IPS-NIHi11 (cell line): ENCODE measurements at regions not wholly inside any gene's neighbourhood (a gene's known extent, or its start where the extent isn't known, plus 50 kb on each side); places are given as distances from the start of the nearest gene placed in this dataset.

Experiments used
- DNase-seq: peaks from one replicate; pipeline ENCODE4 v3.0.0; 2012; ENCODE audit warnings: mixed read lengths, low spot score

DNA sequence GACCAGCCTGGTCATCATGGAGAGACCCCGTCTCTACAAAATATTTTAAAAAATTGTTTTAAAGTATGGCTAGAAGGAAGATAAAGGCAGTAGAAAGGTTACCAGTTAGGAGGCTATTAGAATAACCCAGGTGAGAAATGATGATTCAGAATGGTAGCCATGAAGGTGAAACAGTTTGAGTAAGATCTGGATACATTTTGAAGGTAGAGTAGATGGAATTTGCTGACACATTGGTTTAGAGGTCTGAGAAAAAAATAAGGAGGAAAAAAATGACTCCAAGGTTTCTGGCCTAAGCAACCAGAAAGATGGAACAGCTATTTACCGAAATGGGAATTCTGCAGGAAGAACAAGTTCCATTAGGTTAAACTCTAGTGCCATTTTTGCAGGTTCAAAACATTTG is 167.9 kb upstream of the TAB2 start:
- DNase-seq, result no peak

DNA sequence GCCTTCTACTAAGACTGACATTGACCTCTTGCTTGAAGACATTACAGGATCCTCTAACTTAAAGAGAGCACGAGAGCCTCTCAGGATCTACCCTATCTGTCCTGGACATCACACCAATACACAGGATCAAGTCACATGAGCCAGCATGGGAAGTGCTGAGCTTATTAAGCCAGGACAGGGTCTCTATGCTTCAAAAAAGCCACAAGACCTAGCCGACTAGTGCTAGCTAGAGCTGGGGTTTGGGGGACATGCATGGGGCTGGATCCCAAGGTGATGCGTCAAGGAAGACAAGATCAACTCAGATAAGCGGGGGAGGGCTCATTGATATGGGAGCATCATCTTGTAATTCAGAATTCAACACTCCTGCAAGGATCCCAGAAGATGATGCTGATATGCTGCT is 167.2 kb upstream of the TAB2 start:
- DNase-seq, result no peak

DNA sequence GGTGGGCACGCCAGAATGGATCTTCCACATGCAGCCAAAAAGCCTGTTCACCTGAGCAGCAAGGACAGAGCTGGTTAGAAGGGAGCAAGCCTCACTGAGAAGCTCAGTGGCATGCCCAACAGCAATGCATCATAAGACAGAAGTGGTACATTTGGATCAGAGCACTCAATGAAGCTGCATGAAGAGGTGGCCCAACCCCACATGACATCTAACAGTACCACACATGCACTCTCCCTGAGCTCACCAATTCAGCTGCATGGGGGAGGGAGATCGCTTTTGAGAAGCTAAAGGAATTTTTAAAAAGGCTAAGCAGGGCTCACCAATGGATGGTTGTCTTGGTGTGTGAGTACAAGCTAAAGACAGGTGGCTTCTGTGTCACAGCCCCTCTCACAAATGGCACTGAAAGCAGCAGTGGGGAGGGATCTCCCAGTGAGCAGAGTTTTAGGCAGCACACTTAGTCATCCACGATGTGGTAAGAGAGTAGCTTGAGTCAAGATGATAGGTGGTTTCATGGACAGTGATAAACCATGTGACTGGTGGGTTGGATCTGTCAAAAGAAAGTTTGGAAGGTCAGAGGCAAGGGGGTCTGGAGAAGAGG is 166.6 kb upstream of the TAB2 start:
- DNase-seq, result no peak

DNA sequence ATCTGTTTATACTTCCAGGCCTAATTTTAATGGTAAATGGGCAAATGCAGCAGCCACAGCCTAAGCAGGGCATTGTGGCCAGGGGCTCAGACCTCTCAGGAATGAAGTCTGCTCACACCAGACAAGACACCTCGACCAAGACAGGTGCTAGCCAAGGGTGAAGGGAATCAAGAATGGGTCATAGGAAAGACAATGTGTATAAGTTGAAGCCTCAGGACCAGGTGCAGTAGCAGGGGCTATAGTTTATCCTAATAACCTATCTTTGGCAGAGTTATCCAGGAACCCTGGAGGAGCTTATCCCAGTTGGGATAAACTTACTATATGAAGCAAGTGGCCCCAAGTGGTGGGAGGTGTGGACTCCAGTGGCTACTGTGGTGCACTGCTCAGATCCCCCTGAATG is 165.0 kb upstream of the TAB2 start:
- DNase-seq, result no peak

DNA sequence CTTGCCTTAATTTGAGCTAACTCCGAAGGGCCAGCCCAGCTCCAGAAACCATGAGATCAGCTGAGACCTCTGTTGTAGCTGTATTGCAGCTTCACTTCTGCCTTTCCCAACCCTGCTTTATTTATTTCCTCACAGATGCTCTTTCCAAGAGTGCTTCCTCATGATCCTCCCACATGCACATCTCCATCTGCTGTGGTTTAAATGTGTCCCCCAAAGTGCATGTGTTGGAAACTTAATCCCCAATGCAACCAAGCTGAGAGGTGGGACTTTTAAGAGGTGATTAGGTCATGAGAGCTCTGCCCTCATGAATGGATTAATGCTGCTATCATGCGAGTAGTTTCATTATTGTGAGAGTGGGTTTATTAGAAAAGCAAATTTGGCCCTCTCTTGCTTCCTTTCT is 164.4 kb upstream of the TAB2 start:
- DNase-seq, result no peak

- no peak for DNase-seq
Observed at GRCh38 chr6:149153693-149154092, 163.8 kb upstream of the TAB2 start.

DNA sequence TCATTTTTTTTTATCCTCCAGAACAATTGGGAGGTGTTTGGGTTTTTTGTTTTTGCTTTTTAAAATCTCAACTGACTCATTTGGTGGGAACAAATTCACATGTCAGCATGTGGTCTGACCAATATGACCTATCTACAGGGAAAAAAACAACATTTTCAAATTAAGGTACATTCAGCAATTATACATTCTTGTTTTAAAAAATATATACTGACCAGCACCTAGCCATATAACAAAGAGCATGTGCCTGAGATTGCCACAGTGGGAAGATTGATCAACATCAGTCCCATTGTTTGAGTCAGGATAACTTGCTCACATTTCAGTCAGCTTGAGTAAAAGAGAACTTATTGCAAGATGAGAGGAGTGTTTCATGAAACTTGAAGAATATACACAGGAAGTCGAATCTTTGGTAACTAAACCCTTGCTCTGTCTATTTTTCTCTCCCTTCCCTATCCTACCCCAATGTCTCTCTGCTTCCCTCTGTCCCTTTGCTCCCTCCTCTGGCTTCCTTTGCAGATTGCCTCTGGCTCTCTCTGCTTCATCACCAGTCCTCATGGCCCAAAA is 163.2 kb upstream of the TAB2 start:
- DNase-seq, result no peak

DNA sequence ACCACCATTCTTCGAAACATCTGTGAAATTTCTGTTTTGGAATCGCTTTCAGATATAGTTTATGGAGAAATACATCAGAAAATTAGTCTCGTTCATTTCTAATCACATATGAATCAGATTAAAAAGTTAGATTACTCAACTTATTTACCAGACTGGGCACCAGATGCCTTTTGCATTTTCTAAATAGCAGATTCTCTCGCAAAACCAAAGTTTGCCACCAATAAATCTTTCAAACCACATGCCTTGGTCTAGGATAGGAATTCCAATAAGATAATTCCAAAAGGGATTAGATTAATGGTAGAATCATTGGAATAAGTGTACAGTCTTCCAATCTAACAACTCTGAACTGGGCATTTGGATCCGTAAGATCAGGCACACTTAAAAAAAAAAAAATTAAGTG is 160.4 kb upstream of the TAB2 start:
- DNase-seq, result no peak

DNA sequence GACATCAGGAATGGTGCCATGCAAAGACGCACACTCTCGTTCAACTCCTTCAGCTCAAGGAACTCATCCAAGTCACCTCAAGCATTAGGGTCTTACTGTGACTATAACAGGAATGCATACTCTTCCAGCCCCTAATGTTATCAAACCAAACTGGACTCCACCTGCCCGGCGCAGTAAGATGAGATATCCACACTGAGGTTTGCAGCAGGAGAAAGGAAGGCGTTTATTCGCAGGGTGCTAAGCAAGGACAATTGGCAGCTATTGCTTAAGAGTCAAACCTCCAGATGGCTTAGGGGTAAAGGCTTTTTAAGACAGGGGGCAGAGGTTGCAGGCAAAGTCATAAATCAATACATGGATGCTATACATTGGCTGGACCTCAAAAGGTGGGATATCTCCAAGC is 159.4 kb upstream of the TAB2 start:
- no peak for DNase-seq

DNA sequence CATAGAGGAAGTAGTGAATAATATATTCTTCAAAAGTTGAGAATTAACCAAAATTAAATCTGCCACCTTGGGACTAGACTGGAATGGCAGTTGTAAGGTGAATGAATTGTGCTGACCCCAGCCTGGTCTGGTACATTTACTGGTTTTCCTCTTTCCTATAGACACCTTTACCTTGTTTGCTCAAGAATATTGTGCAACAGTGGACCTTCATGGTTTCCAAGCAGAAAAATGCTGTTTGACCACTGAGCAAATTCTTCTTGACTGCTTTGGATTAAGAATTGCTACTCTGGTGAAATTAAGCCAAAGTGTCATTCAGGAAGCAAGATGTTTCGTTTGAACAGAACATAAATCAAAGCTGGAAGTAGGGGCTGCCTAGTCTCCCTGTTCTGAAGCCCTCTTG is 156.6 kb upstream of the TAB2 start:
- DNase-seq, result no peak

- DNase-seq, result no peak
Observed at GRCh38 chr6:149162924-149163323, 154.6 kb upstream of the TAB2 start.

GRCh38 chr6:149164199-149164750 is 153.2 kb upstream of the TAB2 start:
- no peak for DNase-seq

GRCh38 chr6:149166336-149166735 is 151.2 kb upstream of the TAB2 start:
- DNase-seq, result no peak

DNA sequence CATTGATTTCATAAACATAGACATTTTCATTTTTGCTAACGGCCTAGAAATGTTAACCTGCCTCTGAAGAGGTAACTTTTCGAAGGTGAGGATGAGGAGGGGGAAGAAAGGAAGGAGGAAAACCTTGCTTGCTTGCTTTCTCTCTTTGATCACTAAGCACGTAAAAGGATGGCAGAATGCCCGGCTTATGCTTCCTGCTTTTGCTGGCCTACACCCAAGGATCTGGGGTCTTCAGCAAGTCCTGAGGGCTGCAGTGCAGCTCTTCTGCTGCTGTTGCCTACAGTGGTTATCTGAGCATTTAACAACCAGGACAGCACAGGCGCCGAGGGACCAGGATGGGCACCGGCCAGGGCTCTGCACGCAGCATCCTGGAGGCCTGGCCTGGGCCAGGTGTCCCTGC is 150.8 kb upstream of the TAB2 start:
- DNase-seq, result no peak

DNA sequence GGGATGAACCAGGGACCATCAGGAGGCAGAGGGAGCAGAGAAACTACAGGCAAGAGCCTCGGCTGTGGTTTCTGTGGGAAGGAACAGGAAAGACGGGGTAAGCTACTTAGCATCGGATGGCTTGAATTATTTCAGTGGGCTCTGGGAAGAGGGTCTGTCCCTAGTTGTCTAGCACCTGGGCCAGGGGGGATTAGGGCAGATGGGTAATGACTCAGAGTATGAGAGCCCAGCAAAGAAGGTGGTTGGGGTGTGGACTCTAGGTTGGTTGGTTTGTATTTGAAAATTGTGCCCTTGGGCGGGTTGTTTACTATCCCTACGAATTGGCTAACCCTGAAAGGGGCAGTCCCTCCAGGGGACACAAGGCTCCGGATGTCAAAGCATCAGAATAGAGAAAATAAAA is 148.5 kb upstream of the TAB2 start:
- DNase-seq, result no peak

- no peak for DNase-seq
Observed at GRCh38 chr6:149169761-149170511, 147.6 kb upstream of the TAB2 start.

DNA sequence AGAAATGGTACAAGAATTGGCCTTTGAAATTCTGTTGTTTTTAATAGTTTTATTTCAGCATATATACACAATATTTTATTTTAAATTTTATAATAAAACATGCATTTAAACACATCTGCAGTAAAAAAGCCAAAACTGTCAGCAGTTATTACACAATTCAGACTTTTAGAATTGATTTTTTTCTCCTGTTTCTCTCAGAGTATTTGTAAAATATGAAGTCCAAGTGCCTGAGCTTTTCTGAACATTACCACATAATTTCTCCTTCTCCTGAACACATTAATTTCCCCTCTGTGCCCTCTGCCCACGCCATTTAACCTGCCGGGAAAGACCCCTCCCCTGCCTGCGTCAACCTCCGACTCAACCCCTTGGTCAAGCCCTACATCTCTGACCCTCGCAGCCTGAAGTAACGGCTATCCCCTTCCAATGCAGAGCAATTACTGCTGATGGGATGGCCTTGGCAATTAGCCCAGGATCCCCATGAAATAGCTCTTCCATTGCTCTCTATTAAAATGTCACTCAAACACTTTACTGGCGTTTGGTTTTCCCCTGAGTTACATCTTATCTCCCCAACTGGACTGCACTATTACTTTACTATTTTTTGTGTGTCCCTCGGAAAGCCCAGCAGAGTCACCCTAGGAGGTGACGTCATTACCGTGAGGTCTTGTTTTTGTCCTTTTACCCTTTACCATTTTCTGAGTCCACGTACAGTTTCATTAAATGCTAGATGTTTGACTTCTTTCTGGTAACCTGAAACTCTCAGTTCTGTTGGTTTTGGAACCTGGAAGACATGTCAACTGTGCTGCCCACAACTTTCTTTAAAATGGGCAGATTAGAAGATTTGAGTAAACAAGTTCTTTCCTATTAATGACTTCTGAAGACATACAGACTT is 146.7 kb upstream of the TAB2 start:
- no peak for DNase-seq

DNA sequence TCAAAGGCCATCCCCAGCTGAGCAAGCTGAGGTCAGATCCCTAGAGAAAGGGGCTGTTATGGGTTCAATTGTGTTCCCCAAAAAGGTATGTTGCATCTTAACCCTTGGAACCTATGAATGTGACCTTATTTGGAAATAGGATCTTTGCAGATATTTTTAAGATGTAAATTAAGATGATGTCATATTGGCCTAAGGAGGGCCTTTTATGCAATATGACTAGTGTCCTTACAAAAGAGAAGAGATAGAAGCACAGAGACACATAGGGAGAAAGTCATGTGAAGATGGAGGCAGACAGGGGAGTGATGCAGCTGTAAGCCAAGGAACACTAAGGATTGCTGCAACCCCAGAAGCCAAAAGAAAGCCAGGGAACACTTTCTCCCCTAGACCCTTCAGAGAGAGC is 144.3 kb upstream of the TAB2 start:
- no peak for DNase-seq

- no peak for DNase-seq
Observed at GRCh38 chr6:149174962-149175361, 142.6 kb upstream of the TAB2 start.

GRCh38 chr6:149176971-149177667 is 140.4 kb upstream of the TAB2 start:
- no peak for DNase-seq

DNA sequence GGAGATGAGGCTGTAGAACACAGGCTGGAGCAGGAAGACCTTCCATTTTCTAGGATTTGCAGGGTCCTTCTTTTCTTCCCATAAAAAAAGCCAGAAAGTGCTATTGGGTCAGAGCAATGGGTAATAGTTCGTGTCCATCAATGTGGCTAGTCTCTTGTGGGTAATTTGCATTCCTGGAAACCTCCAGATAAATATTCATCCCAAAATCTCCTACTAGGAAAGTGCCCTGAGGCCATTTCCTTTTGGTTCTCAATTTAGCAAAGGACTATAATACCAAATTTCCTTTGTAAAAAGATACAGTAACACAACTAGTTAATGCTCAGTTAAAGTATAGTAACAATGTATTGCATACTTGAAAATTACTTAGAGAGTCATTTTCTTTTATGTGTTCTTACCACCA is 138.1 kb upstream of the TAB2 start:
- DNase-seq, result no peak

GRCh38 chr6:149181304-149181703 is 136.2 kb upstream of the TAB2 start:
- DNase-seq, result no peak
